Kasumi-1 (cell line): ENCODE measurements at regions not wholly inside any gene's neighbourhood (a gene's known extent, or its start where the extent isn't known, plus 50 kb on each side); places are given as distances from the start of the nearest gene placed in this dataset.
A peak's percentile ranks its signal among the peaks of the same experiment; 100 is the strongest.

Source experiments
- DNase-seq, 2 experiments: peaks; one replicate each; lab custom pipeline; 2025; lab: John Stamatoyannopoulos, UW

GRCh38 chr12:92535961-92536360 lies 166.8 kb upstream of the PLEKHG7 start:
- no peak for DNase-seq

- no peak for DNase-seq
Measured at GRCh38 chr12:92533280-92533890, 169.4 kb upstream of the PLEKHG7 start.

- no peak for DNase-seq
Measured at GRCh38 chr12:92530706-92531105, 172.1 kb upstream of the PLEKHG7 start.

GRCh38 chr12:92529944-92530343 lies 172.8 kb upstream of the PLEKHG7 start:
- DNase-seq: no peak

- no peak for DNase-seq
Measured at GRCh38 chr12:92528586-92528985, 174.2 kb upstream of the PLEKHG7 start.

- no peak for DNase-seq
Measured at GRCh38 chr12:92528097-92528496, 174.7 kb upstream of the PLEKHG7 start.

- DNase-seq: no peak
Measured at GRCh38 chr12:92524489-92524888, 178.3 kb upstream of the PLEKHG7 start.

- DNase-seq: no peak
Measured at GRCh38 chr12:92520511-92520910, 182.3 kb upstream of the PLEKHG7 start.

GRCh38 chr12:92519284-92519683 lies 183.5 kb upstream of the PLEKHG7 start:
- DNase-seq: no peak

GRCh38 chr12:92518071-92518470 lies 184.7 kb upstream of the PLEKHG7 start:
- no peak for DNase-seq

GRCh38 chr12:92516277-92516600 lies 186.6 kb upstream of the PLEKHG7 start:
- DNase-seq: no peak

GRCh38 chr12:92513231-92513730 lies 189.5 kb upstream of the PLEKHG7 start:
- DNase-seq: no peak

GRCh38 chr12:92511786-92512185 lies 191.0 kb upstream of the PLEKHG7 start:
- DNase-seq: no peak

- DNase-seq: no peak
Measured at GRCh38 chr12:92509156-92509738, 193.5 kb upstream of the PLEKHG7 start.

GRCh38 chr12:92506891-92507290 lies 195.9 kb upstream of the PLEKHG7 start:
- no peak for DNase-seq

GRCh38 chr12:92506460-92506859 lies 196.3 kb upstream of the PLEKHG7 start:
- no peak for DNase-seq

- DNase-seq: peak; percentile 36 to 48
Measured at GRCh38 chr12:92505254-92506231, 197.2 kb upstream of the PLEKHG7 start.

GRCh38 chr12:92504594-92504981 lies 198.2 kb upstream of the PLEKHG7 start:
- no peak for DNase-seq

- no peak for DNase-seq
Measured at GRCh38 chr12:92503971-92504593, 198.7 kb upstream of the PLEKHG7 start.

GRCh38 chr12:92503029-92503931 lies 199.5 kb upstream of the PLEKHG7 start:
- no peak for DNase-seq

- peak; percentile 44 to 45 for DNase-seq
Measured at GRCh38 chr12:92502417-92503028, 200.3 kb upstream of the PLEKHG7 start.
